Smooth muscle cell (in vitro differentiated cells): ENCODE measurements at regions not wholly inside any gene's neighbourhood (a gene's known extent, or its start where the extent isn't known, plus 50 kb on each side); places are given as distances from the start of the nearest gene placed in this dataset.

Source experiments
- DNase-seq: peaks from one replicate; lab custom pipeline; 2025; ENCODE audit not compliant: unreplicated experiment; lab: John Stamatoyannopoulos, UW
- H2AFZ ChIP-seq: fragments of 200-600 bp; sonication (generic); 2 replicates; pipeline ENCODE4 v1.6.0; 2016; ENCODE audit warnings: antibody characterized with exemption, low read depth, mild to moderate bottlenecking
- H3F3A ChIP-seq: fragments of 200-600 bp; sonication (generic); 2 replicates; pipeline ENCODE4 v1.6.0; 2017; ENCODE audit warnings: antibody characterized with exemption, low read depth
- H3K27ac ChIP-seq: fragments of 200-600 bp; sonication (generic); 2 replicates; pipeline ENCODE4 v1.5.1; 2016; ENCODE audit warnings: low read depth, mild to moderate bottlenecking
- H3K27me3 ChIP-seq: fragments of 200-600 bp; sonication (generic); 2 replicates; pipeline ENCODE4 v1.6.1; 2016; ENCODE audit warnings: low read depth, mild to moderate bottlenecking
- H3K36me3 ChIP-seq: fragments of 200-600 bp; sonication (generic); 2 replicates; pipeline ENCODE4 v1.5.1; 2016; ENCODE audit warnings: low read depth
- H3K4me1 ChIP-seq: fragments of 200-600 bp; sonication (generic); 2 replicates; pipeline ENCODE4 v1.5.1; 2016; ENCODE audit warnings: low read depth
- H3K4me2 ChIP-seq: fragments of 200-600 bp; sonication (generic); 2 replicates; pipeline ENCODE4 v1.6.0; 2016; ENCODE audit warnings: mild to moderate bottlenecking
- H3K4me3 ChIP-seq: fragments of 200-600 bp; sonication (generic); 2 replicates; pipeline ENCODE4 v1.5.1; 2016; ENCODE audit warnings: mild to moderate bottlenecking
- H3K79me2 ChIP-seq: fragments of 200-600 bp; sonication (generic); 2 replicates; pipeline ENCODE4 v1.6.0; 2016; ENCODE audit warnings: low read depth, mild to moderate bottlenecking
- H3K9ac ChIP-seq: fragments of 200-600 bp; sonication (generic); 2 replicates; pipeline ENCODE4 v1.6.0; 2016; ENCODE audit warnings: low read depth
- H3K9me3 ChIP-seq: fragments of 200-600 bp; sonication (generic); replicated peaks from 2 replicates; pipeline ENCODE4 v1.5.1; 2016; ENCODE audit warnings: low read depth
- H4K20me1 ChIP-seq: fragments of 200-600 bp; sonication (generic); 2 replicates; pipeline ENCODE4 v1.6.0; 2016; ENCODE audit warnings: low read depth
- WGBS: methylation state at CpG from one replicate; pipeline ENCODE4 v1.1.7; 2016; ENCODE audit warnings: low lambda C conversion rate; 5-methylcytosine and 5-hydroxymethylcytosine counted together
- TF ChIP-seq, protein P1 (sequence below): fragments of 200-600 bp; sonication (generic); IDR thresholded peaks from 2 replicates; pipeline ENCODE4 v1.5.1; 2017; ENCODE audit warnings: borderline replicate concordance, mild to moderate bottlenecking, antibody characterized with exemption; ENCODE audit not compliant: insufficient read depth, poor library complexity, severe bottlenecking

DNA sequence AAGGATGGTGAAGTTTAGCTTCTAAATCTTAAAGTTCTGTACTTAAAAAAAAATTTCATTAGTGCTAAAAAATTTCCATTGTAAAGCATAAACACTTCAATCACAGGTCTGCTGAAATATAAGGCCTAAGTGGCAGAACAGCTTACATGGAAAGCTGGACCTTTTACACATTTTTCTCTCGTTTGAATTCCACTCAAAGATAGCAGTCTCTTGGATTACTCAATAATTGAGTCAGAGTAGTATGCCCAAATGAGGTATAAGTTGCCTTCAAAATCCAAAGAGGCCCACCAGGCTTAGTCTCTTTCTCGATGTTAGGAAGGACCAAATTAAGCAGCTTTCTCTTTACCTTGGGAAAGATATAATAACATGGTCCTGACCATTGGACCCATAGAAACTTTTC, 220.4 kb upstream of the CWC22 start:
- Histone ChIP-seq H3K79me2 (no peaks in the 10 kb centered on the region), H3K4me3 (no peak overlapping the region), H2AFZ (no peak overlapping the region), H3F3A (peaks cover 11% of the 10 kb centered on the region), H3K9me3 (peaks cover 8% of the 10 kb centered on the region), H3K4me2 (no peak overlapping the region), H3K27me3 (no peaks in the 10 kb centered on the region), H3K9ac (no peak overlapping the region), H4K20me1 (no peaks in the 10 kb centered on the region), H3K4me1 (peaks cover 4% of the 10 kb centered on the region), H3K36me3 (no peaks in the 10 kb centered on the region), H3K27ac (no peak overlapping the region)
- DNase-seq, result no peak
- TF ChIP-seq, protein P1, sequence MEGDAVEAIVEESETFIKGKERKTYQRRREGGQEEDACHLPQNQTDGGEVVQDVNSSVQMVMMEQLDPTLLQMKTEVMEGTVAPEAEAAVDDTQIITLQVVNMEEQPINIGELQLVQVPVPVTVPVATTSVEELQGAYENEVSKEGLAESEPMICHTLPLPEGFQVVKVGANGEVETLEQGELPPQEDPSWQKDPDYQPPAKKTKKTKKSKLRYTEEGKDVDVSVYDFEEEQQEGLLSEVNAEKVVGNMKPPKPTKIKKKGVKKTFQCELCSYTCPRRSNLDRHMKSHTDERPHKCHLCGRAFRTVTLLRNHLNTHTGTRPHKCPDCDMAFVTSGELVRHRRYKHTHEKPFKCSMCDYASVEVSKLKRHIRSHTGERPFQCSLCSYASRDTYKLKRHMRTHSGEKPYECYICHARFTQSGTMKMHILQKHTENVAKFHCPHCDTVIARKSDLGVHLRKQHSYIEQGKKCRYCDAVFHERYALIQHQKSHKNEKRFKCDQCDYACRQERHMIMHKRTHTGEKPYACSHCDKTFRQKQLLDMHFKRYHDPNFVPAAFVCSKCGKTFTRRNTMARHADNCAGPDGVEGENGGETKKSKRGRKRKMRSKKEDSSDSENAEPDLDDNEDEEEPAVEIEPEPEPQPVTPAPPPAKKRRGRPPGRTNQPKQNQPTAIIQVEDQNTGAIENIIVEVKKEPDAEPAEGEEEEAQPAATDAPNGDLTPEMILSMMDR, result no peak
- WGBS, result 52% methylated on average over 2 of the region's 2 CpGs

DNA sequence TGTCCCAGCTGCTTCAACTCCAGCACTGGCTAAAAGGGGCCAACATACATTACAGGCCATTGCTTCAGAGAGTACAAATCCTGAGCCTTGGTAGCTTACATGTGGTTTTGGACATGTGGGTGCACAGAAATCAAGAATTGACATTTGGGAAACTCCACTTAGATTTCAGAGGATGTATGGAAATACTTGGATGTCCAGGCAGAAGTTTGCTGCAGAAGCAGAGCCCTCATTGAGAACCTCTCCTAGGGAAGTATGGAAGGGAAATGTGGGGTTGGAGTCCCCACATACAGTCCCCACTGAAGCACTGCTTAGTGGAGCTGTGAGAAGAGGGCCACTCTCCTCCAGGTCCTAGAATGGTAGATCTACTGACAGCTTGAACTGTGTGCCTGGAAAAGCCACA, 218.0 kb upstream of the CWC22 start:
- Histone ChIP-seq H3K79me2 (no peaks in the 10 kb centered on the region), H2AFZ (no peak overlapping the region), H3F3A (peaks cover 15% of the 10 kb centered on the region), H3K9me3 (peaks cover 8% of the 10 kb centered on the region), H3K9ac (no peak overlapping the region), H3K27me3 (no peaks in the 10 kb centered on the region), H3K4me3 (no peak overlapping the region), H3K4me1 (peaks cover 18% of the 10 kb centered on the region), H3K27ac (no peak overlapping the region), H3K36me3 (no peaks in the 10 kb centered on the region), H3K4me2 (no peak overlapping the region), H4K20me1 (no peaks in the 10 kb centered on the region)
- no peak for DNase-seq
- TF ChIP-seq, protein P1, result no peak

DNA sequence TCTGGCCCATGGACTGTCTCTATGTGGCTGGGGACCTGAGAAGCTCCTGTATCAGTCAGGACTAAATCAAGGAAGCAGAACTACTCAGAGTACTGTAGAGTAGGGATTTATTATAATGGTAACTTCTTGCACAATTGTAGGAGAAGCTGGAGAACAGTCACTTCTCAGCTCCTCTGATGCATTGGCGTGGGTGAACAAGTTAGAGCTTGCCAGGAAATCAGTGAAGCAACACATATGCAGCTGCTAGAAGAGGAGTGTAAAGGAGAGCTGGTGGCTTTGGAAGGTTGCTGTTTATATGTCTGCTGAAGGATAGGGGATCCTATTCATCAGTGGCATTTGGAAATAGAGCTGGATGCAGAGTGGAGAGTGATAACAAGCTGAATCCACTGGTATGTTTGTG, 215.5 kb upstream of the CWC22 start:
- WGBS, result 13% methylated on average over 1 of the region's 1 CpG
- no peak overlapping the region for H2AFZ ChIP-seq
- H3K9me3 ChIP-seq, result peaks cover 11% of the 10 kb centered on the region
- H3K4me3 ChIP-seq, result no peak overlapping the region
- peak overlapping the region; percentile 66 for H3K4me2 ChIP-seq
- peak overlapping the region; percentile 25 for H3K27ac ChIP-seq
- H3K9ac ChIP-seq, result no peak overlapping the region
- TF ChIP-seq, protein P1, result no peak
- H3F3A ChIP-seq, result peaks cover 13% of the 10 kb centered on the region
- H4K20me1 ChIP-seq, result no peaks in the 10 kb centered on the region
- no peaks in the 10 kb centered on the region for H3K79me2 ChIP-seq
- no peak for DNase-seq
- H3K4me1 ChIP-seq, result peaks cover 18% of the 10 kb centered on the region
- H3K27me3 ChIP-seq, result no peaks in the 10 kb centered on the region
- no peaks in the 10 kb centered on the region for H3K36me3 ChIP-seq

DNA sequence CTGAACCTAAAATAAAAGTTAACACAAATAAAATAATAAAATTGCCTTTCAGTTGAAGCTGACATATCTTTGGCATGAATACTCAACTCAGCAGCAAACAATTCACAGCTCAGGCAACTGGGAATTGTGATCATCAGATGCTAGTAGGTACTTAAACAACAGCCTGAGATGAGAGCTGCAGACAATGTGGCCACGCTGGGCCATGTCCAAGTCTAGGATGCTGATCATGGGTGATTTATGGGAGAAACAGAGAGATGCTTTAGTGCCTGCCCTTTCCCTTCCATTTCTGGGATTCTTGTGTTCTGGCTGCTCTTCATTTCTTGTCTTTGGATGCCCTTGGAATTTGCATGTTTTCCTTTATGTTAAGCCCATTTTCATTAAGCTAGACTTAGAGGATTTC, 212.4 kb upstream of the CWC22 start:
- Histone ChIP-seq H3K27me3 (no peaks in the 10 kb centered on the region), H3K4me2 (no peak overlapping the region), H3K9ac (no peak overlapping the region), H3K4me1 (peaks cover 18% of the 10 kb centered on the region), H3K27ac (no peak overlapping the region), H3K9me3 (peaks cover 4% of the 10 kb centered on the region), H4K20me1 (no peaks in the 10 kb centered on the region), H3K36me3 (no peaks in the 10 kb centered on the region), H3K4me3 (no peak overlapping the region), H2AFZ (no peak overlapping the region), H3K79me2 (no peaks in the 10 kb centered on the region), H3F3A (peaks cover 13% of the 10 kb centered on the region)
- WGBS, result 67% methylated on average over 1 of the region's 1 CpG
- TF ChIP-seq, protein P1, result no peak
- DNase-seq, result no peak
